GM18909 (cell line): ENCODE measurements at regions not wholly inside any gene's neighbourhood (a gene's known extent, or its start where the extent isn't known, plus 50 kb on each side); places are given as distances from the start of the nearest gene placed in this dataset.
A peak's percentile ranks its signal among the peaks of the same experiment; 100 is the strongest.

Source experiments
- ATAC-seq: cut with Tn5 transposase; IDR thresholded peaks from one replicate; pipeline ENCODE4 v1.9.1; 2021; ENCODE audit warnings: mild to moderate bottlenecking; ENCODE audit not compliant: unreplicated experiment, poor library complexity

DNA sequence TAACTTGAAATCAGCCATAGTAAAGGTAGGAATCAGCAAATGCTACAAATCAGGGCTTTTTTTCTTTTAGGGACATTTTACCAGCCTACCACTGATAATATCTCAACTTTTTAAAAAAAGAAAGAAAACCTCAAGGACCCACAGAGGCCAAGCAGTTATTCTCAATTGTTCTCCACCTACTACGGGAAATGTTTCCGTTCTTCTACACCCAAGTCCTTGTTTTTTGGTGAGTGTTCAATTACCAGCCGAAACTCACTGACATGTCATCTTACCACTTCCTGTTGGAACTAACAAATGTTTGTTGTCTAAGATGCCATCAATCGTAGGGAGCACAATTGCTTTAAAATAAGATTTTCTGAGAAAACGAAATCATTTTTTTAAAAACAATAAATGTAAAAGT, 50.2 kb upstream of the CDK1 start:
- no peak for ATAC-seq

DNA sequence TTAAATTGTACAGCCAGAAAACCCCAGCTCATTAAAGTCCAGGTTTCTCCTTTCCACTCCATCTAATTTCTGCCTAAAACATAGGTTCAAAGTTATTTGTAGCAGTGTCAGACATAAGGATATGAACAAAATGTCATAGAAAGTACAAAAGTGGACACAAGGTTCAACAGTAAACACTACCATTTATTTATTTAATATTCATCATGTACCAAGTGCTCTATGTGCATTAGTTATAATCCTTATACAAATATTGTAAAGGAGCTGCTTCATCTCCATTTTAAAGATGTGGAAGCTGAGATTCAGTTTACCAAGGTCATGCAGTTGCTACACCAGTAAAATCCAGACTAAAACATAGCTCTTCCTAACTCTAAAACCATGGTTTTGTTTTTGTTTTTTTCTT, 52.0 kb upstream of the CDK1 start:
- ATAC-seq, result no peak

DNA sequence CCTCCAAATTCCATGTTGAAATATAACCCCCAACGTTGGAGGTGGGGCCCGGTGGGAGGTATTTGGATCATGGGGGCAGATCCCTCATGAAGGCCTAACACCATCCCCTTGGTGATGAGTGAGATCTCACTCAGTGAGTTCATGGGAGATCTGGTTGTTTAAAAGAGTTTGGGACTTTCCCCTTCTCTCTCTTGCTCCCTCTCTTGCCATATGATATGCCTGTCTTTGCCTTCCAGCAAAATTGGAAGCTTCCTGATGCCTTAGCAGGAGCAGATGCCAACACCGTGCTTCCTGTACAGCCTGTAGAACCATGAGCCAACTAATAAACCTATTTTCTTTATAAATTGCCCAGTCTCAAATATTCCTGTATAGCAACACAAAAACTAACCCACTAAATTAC, 55.7 kb upstream of the CDK1 start:
- no peak for ATAC-seq

DNA sequence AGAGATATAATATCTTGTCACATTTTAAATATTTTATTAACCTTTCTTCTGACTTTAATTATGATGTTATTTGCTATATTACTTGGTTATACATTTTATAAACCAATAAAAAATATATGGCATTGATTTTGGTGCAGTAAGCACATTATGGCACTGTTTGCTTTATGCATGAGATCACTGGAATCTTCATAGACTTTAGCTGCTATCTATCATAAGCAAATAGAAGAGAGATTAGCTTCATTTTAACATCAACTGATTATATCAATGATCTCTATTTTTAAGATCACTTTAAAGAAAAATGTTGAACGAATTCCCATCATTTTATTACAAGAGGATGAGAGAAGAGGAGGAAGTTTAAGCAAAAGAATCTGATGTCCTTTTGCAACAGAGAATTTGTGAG, 58.6 kb upstream of the CDK1 start:
- ATAC-seq, result no peak

DNA sequence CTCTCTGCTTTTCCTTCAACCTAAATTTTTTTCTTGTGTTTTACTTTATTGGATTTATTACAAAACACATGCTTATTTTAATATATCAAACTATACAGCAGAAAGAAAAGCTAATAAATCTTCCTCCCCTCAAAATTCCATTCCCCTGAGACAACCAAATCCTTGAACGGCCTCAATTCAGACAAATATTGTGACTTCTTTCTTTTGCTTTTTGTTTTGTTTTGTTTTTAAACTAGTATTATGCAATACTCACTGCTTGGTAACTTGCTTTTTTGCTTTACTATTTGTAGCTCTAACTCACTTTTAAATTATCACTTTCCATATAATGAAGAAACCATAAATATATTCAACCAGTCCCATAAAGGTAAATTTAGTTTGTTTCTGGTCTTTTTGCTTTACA, 59.4 kb upstream of the CDK1 start:
- ATAC-seq, result no peak

DNA sequence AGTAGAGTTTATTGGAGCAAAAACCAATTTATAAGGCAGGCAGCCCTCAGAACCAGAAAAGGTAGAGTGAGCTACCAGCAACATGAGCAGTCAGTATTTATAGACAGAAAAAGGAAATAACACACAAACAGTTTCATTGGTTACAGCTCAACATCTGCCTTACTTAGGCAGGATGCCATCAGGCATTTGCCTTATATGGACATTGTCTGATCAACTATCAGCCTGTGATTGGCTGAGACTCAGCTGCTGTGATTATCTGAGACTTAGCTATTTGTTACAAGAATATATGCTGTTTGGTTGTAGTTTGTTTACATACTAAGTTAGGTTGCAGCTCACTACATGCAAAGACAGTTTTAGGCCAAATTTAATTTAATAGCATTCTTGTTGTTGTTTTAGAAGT, 60.4 kb upstream of the CDK1 start:
- ATAC-seq, result peak; percentile 85

DNA sequence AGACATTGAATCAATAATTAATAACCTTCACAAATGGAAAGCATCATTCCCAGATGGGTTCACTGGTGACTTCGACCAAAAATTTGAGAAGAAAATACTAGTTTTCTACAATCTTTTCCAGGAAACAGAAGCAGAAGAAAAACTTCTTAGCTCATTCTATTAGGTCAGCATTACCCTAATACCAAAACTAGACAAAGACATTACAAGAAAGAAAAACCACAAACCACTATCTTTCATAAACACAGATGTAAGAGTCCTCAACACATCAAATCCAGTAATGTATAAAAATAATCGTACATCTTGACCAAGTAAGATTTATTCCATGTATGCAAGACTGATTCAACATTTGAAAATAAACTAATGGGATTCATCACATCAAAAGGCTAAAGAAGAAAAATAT, 64.0 kb upstream of the CDK1 start:
- peak; percentile 51 for ATAC-seq

DNA sequence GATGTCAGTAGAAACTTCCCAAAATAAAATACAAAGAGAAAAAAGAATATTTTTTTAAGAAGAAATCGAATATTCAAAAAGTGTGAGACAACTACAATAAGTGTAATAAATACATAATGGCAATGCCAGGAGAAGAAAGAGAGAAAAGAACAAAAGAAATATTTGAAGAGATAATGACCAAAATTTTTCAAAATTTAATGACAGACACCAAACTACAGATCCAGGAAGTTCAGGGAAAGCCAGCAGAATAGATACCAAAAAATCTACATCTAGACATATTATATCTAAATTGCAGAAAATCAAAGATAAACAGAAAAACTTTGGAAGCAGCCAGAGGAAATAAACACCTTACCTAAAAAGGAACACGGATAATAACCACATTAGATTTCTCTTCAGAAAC, 66.8 kb upstream of the CDK1 start:
- no peak for ATAC-seq

DNA sequence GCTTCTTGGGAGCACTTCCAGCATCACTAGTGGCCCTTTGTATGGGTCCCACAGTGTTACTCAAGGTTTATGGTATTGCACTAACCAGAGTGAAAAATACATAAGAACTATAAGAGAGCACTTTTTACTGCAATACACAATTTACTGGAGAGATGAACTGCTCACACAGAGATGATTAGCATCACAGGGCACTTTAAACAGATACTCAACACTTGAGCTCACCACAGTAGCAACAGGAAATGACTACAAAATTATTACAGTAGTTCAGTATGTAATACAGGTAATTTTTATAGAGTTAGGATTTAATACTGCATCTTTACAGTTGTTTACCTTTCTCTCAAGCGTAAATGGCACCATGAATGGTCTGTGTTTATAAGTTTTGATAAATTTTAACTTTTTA, 68.2 kb upstream of the CDK1 start:
- no peak for ATAC-seq

DNA sequence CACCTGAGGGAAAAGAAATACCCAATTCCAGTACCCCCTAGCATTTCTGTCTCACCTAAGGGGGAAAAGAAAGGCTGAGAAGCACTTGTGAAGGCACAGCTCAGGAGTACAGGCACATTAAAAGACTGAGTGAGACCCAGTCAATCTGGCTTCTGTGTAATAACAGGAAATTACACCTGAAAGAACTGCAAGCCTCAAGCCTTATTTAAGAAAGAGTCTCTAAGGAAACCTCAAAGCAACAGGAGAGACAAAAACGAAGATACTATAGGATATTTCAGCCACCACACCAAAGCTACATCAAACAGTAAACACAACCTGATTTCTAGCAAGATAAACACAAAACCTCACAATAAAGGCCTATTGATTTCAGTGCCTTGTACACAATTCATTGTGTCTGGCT, 69.6 kb upstream of the CDK1 start:
- ATAC-seq, result no peak

DNA sequence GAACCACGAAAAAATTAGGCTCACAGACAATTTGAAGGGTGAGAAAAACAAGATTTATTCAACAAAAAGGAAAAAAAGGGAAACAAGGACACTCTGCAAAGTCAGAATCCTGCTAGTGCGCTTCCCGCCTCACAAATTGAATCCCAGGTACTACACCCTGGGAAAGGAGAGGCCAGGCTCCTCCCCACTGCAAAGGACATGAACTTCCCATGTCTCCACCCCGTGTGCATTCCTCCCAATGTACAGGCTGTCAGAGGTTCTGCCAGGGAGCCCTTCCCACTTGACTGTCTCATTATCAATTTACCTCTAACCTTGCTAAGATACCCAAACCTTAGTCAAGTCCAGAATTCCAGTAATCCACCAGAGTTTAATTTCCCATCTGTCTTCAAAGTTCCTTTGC, 70.4 kb upstream of the CDK1 start:
- ATAC-seq, result no peak

DNA sequence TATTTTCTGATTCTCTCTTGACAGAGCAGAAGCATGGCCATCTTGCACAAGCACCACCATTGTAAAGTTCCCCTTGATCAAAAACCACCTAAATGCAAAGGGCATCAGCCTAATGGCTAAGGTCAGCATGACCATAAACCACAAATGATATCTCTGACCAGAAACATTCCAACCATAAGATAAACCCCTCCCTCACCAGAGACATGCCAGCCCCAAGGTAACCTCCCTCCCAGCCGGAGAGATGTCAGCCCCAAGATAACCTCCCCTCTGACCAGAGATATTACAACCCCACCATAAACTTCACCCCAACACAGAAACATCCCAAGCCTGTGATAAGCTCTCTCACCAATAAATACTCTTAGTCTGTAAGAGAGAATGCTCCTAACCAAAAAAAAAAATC, 72.1 kb upstream of the CDK1 start:
- ATAC-seq, result no peak

DNA sequence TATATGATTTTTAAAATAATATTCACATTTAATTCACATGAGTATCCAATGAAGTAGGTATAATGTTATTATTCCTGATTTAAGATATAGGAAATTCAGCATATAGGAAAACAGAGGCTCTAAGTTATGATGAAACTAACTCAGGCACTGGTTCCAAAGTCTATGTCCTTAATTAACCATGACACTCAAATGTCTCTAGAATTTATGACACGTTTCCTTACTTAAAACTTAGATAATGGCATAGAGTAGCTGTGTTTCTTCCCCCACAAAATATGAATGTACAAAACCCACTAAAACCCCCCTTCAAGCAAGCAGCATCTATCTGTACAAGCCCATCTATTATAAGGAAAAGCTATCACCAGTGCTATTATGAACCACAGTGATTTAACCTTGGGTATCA, 72.9 kb upstream of the CDK1 start:
- ATAC-seq, result no peak

DNA sequence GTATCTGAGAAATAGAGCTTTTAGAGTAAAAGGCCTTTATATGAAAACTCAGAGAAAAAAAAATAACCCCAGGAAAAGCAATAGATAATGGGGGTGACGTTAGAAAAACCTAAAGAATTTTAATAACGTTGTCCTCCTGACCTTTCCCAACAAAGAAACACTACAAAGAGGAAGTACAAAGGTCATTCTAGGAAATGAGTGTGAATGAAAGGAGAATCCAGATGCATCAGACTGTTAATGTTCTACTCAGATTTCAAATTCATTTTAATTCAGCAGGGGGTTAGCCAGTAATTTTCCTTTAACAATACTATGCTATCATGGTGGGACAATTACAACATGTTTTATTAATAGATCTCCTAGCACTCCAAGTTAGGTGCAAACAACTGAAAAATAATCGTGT, 73.8 kb upstream of the CDK1 start:
- no peak for ATAC-seq

DNA sequence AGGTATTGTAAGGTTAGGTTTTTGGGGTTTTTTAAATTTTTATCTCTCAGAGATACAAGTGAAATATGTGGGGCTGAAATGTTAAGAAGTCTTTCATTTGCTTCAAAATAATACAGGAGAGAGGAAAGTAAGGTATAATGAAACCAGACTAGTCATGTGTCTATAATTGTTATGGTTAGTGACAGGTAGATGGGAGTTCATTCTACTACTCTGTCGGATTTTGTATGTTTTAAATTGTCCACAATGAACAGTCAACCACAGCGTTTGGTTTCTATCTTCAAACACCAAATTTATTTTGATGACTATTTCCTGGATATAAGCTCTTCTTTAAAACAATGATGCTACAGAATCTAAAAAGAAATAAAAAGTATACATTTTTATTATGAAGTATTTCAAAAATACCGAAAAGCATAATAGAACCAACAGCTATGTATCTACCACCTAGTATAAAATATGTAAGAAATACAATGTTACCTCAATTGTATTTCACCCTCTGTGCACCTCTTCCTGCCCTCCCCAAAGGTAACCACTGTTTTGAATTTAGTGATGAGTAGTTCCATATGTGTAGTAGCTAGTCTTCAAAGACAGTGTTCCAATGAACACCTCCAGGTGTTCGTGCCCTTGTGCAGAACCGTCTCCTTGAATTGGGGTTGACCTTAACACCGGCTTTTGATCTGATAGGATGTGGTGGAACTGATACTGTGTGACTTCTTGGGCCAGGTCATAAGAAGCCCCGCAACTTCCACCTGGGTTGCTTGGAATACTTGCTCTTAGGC, 74.8 kb upstream of the CDK1 start:
- ATAC-seq, result no peak

DNA sequence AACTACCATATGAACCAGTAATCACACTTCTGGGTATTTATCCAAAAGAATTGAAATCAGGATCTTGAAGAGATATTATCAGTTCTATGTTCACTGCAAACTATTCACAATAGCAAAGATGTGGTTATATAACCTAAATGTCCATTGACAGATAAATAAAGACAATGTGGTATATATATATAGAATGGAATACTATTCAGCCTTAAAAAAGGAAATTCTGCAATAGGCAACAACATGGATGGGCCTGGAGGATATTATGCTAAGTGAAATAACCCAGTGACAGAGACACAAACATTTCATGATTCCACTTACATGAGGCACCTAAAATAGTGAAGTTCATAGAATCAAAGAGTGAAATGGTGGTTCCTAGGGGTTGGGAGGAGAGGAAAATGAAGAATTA, 90.6 kb upstream of the CDK1 start:
- no peak for ATAC-seq

DNA sequence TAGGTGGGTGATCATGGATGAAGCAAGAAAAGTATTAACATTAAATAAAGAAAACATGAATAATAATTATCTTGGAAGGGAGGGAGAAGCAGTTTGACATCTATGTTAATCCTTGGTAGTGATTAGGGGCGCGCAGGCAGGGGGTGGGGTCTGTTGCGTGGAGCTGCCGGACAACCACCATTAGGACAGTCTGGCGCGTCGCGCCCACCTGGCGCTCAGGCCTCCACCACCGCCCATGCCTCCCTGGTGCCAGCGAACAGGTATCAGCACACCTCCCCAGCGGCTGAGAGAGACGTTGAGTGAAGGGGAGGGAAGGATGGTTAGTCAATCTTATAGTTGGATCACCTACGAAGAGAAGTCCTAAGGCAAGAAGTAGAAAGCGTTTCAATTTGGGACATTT, 94.2 kb upstream of the CDK1 start:
- no peak for ATAC-seq

DNA sequence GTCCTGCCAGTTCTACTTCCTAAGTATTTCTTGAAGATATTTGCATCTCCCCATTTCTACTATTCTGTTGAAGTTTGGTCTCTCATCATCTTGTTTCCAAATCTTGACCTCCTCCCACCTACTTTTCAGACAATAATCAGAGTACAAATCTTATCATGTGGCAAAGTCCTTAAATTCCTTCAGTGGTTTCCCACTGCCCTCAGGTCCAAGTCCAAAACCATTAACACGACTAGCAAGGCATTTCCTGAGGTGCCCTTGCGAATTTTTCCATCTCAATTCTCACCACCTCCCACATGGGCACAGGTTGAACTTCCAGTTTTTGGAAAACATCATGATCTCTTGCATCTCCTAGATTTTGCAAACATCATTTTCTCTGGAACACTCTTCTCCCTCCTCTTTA, 97.2 kb upstream of the CDK1 start:
- no peak for ATAC-seq

DNA sequence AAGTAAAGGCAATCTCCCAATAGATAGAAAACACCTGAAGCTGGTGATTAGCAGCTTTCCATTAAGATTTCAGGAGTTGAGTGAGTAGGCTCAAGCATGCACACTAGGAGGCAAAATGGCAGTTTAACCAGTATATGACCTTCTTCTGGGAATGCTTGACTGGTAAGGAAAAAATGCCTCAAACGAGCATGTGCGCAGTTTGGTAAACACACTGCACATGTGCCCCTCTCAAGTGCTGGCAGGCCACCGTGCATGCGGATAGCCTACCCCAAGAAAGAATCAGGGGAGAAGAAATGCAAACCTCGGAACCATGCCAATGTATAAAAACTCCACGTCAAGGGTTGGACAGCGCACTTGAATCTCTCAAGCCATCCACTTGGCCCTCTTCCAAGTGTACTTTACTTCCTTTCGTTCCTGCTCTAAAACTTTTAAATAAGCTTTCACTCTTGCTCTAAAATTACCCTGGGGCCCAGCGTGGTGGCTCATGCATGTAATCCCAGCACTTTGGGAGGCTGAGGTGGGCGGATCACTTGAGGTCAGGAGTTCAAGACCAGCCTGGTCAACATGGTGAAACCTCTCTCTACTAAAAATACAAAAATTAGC, 98.8 kb upstream of the CDK1 start:
- no peak for ATAC-seq

DNA sequence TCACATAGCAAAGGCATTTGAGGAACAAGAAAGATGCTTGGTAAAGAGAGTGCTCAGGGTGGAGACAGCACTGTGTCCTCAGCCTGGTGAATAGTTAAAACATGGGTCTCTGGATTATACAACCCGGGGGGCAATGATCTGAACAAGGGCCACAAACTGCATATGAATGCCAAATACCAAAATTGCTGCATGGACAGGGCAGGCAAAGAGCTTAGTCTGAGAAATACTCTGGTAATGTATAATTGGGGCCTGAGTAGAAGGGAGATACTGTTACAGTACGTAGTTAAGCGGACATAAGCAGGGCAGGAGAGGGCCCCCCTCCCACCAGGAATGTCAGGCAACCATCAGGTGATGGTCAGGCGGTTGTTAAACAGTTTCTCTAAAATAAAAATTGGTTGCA, 99.3 kb upstream of the CDK1 start:
- no peak for ATAC-seq

DNA sequence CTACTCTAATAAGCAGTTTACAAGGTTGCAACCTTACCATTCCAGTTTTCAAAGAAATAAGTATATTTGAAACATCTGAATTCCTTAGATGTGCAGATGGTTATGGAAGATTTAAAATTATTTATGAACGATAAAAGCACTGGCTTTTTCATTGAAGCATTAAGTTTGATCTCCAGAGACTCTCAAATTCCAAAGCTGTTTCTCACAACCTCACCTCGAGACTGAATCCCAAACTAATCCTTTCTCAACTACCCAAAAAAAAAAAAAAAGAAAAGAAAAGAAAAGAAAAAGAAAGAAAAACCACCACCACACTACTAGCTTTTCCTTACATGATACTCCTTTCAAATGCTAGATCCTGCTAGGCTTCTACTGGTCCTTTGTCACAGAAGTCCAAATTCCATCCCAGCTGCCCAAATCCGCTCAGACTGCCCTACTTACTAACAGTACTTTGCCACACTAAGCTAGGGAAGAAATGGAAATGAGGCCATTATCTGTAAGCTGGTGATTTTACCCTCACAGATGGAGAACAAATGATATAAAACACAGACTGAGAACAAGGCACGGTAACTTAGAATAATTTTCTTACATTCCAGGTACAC, 100.6 kb upstream of the CDK1 start:
- no peak for ATAC-seq

DNA sequence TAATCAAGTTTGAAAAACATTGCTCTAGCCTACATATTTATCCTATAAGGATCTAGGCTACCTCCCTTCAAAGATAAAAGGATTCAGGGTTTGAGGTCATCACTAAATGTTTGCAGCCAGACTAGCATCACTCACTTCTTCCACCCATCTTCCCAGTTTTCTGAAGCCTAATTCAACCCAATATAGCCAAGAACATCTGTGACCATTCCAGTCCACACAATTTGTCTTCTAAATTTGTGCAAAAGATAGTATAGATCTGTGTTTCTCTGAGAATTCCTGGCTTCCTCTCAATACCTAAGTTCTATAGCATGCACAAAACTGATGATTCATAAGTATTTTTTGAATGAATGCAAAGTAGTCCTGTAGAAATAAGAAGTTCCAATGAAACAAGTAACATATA, 103.0 kb upstream of the CDK1 start:
- ATAC-seq, result no peak
